Mesothelial cell of epicardium (in vitro differentiated cells): ENCODE measurements at regions not wholly inside any gene's neighbourhood (a gene's known extent, or its start where the extent isn't known, plus 50 kb on each side); places are given as distances from the start of the nearest gene placed in this dataset.

Experiments
- DNase-seq, 2 experiments: peaks; one replicate each; pipeline ENCODE4 v3.0.0; 2021; ENCODE audit warnings: low spot score in 2 of 2; ENCODE audit not compliant: unreplicated experiment in 2 of 2
- H3K27ac Mint-ChIP-seq: 2 replicates; pipeline ENCODE4 v1.8.0; 2021; ENCODE audit warnings: mixed read lengths
- H3K27me3 Mint-ChIP-seq: 2 replicates; pipeline ENCODE4 v1.8.0; 2021; ENCODE audit warnings: low read depth, mixed read lengths
- H3K36me3 Mint-ChIP-seq: 2 replicates; pipeline ENCODE4 v1.8.0; 2021; ENCODE audit warnings: mixed read lengths
- H3K4me1 Mint-ChIP-seq: 2 replicates; pipeline ENCODE4 v1.8.0; 2021; ENCODE audit warnings: mixed read lengths
- H3K4me3 Mint-ChIP-seq: 2 replicates; pipeline ENCODE4 v1.8.0; 2021; ENCODE audit warnings: mild to moderate bottlenecking, moderate library complexity, mixed read lengths
- H3K9me3 Mint-ChIP-seq: 2 replicates; pipeline ENCODE4 v1.8.0; 2021; ENCODE audit warnings: mixed read lengths
- CTCF ChIP-seq: fragments of 200-600 bp; sonication (generic); IDR thresholded peaks from one replicate; pipeline ENCODE4 v1.5.0; 2021; ENCODE audit warnings: antibody characterized with exemption; ENCODE audit not compliant: unreplicated experiment

- H3K27me3 Mint-ChIP-seq, result no peaks in the 10 kb centered on the region
- no peaks in the 10 kb centered on the region for H3K9me3 Mint-ChIP-seq
- H3K36me3 Mint-ChIP-seq, result no peaks in the 10 kb centered on the region
- no peak for TF ChIP-seq CTCF
- H3K27ac Mint-ChIP-seq, result no peak overlapping the region
- peaks cover 21% of the 10 kb centered on the region for H3K4me1 Mint-ChIP-seq
- H3K4me3 Mint-ChIP-seq, result no peak overlapping the region
- no peak for DNase-seq
These were observed 107.6 kb downstream of the TSEN15 start for GRCh38 chr1:184158896-184159681.

DNA sequence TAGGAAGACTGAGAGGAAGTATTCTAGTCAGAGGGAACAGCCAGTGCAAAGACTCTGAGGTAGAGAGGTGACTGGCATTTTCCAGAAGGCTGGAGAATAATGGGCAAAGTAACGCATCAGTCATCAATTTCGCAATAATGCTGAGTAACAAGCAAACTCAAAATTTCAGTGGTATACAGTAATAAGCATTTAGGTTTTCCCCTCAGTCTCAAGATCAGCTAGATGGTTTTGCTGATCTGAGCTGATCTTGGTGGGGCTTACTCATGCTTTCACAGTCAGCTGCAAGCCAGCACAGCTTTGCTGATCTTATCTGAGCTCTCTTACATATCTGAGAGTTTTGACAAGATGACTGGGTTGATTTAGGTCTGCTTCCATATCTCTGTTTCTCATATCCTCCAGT lies 108.7 kb downstream of the TSEN15 start:
- no peak for TF ChIP-seq CTCF
- DNase-seq, result no peak
- Mint-ChIP-seq H3K36me3 (no peaks in the 10 kb centered on the region), H3K4me3 (no peak overlapping the region), H3K9me3 (no peaks in the 10 kb centered on the region), H3K4me1 (peaks cover 21% of the 10 kb centered on the region), H3K27me3 (no peaks in the 10 kb centered on the region), H3K27ac (no peak overlapping the region)

DNA sequence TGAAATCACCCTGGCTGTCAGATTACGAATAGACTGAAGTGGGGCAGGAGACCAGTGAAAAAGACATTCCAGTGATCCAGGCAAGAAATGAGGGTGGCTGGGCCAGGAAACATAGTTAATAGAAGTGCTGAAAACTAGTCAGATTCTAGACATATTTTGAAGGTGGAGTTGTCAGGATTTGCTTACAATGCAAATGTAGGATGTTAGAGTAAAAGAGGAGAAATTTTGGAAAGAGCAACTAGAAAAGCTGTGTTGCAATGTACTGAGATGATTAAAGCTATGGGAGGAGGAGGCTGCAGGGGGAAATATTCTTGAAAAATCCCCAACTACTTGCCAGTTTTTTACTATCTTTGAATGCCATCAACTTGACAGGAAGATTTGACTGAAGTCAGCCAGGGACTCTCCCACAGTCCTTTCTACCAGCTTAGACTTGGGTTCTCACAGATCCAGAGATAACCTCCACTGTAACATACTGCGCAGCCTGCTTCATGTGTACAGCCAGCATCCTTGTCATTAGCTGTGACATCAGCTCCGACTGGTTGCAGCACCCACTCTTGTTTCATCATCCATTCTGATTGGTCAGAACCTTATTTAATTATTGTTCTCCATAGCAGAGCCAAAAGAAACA lies 109.7 kb downstream of the TSEN15 start:
- Mint-ChIP-seq H3K4me1 (peaks cover 14% of the 10 kb centered on the region), H3K27ac (no peak overlapping the region), H3K4me3 (no peak overlapping the region), H3K9me3 (no peaks in the 10 kb centered on the region), H3K36me3 (no peaks in the 10 kb centered on the region), H3K27me3 (no peaks in the 10 kb centered on the region)
- no peak for TF ChIP-seq CTCF
- no peak for DNase-seq

- no peak for TF ChIP-seq CTCF
- Mint-ChIP-seq H3K4me3 (no peak overlapping the region), H3K27ac (no peak overlapping the region), H3K4me1 (peaks cover 4% of the 10 kb centered on the region), H3K36me3 (no peaks in the 10 kb centered on the region), H3K27me3 (no peaks in the 10 kb centered on the region), H3K9me3 (no peaks in the 10 kb centered on the region)
- no peak for DNase-seq
These were observed 110.8 kb downstream of the TSEN15 start for GRCh38 chr1:184162281-184162680.

DNA sequence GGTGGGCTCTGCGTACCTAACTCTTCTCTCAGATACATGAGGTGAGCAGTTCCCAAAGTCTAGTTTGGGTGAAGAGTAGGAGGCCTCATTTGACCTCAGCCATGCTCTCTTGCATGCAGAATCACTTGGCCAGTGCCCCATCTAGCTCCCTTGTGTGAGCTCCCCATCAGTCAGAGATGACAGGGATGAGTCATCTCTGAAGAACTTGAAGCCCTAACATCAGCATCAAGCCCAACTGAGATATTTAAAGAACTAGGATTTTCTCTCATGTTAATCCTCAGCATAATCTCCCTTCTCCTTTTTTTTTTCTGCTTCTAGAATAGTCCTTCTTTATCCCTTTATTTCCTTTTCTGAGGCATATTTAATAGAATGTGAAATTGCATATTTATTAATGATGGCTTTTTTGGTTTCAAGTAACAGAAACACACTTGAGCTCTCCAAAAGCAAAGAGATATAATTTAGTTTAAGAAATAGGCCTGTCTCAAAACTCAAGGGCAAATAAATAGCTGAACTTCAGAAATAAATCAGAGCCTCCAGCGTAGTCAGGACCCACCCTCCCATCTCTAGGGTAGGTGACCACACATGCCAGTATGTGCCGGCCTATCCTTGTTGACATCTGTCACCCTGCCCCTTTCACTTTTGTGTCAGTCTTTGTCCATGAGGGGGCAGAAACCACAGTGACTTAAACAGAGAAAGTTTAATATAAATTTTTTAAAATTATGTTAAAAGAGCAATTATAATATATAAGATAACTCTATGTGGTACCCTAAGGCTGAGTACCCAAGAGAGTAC lies 112.3 kb downstream of the TSEN15 start:
- Mint-ChIP-seq H3K4me1 (peaks cover 2% of the 10 kb centered on the region), H3K36me3 (no peaks in the 10 kb centered on the region), H3K27ac (no peak overlapping the region), H3K9me3 (peaks cover 6% of the 10 kb centered on the region), H3K27me3 (no peaks in the 10 kb centered on the region), H3K4me3 (no peak overlapping the region)
- no peak for DNase-seq
- TF ChIP-seq CTCF, result no peak
